ENCODE measurements at regions not wholly inside any gene's neighbourhood (a gene's known extent, or its start where the extent isn't known, plus 50 kb on each side); places are given as distances from the start of the nearest gene placed in this dataset.

DNA sequence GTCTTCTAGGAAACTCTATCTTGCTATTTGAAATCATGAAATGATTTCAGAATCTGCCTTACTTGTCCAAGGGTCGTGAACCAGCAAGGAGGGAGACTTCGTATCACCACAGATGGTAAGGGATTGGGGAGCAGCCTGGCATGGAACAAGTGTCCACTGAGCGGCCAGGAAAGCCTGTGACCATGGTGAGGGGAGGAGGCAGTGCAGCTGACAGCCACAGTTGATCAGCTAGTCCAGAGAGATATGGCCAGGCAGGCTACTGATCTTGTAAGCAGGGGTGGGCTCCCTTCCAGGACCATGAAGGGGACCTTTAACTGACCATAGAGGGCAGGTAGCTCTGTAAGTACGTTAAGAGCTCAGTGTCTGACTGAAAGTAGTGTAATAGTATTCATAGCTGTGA, 96.8 kb upstream of the TENT5A start:
- Histone ChIP-seq H2BK15ac (ENCODE audit: low read length) (no peak overlapping the region), H3K79me2 (ENCODE audit: control insufficient read depth in 1 of 2, insufficient read depth in 2 of 2, low read length in 2 of 2) (no peaks in the 10 kb centered on the region), H4K5ac (ENCODE audit: insufficient read length, low read depth, low read length) (no peak overlapping the region), H3K9me3 (ENCODE audit: insufficient read depth in 2 of 2, low read depth in 1 of 2, low read length in 1 of 2) (no peaks in the 10 kb centered on the region), H2BK120ac (replicated peaks; ENCODE audit: low read depth, low read length) (no peak overlapping the region), H4K91ac (replicated peaks; ENCODE audit: insufficient read length, low read length) (no peak overlapping the region), H4K8ac (ENCODE audit: extremely low read depth, insufficient read depth, low read length) (no peak overlapping the region), H3K9ac (replicated peaks in 1 of 4; ENCODE audit: extremely low read depth in 1 of 4, low read depth in 3 of 4, low read length in 3 of 4) (no peak overlapping the region), H3K4me1 (replicated peaks in 1 of 4; ENCODE audit: control insufficient read depth in 3 of 4, insufficient read depth in 4 of 4, low read length in 3 of 4) (no peaks in the 10 kb centered on the region), H3K23me2 (ENCODE audit: low read depth, low read length) (no peaks in the 10 kb centered on the region), H3K79me1 (ENCODE audit: low read depth, low read length) (no peaks in the 10 kb centered on the region), H3K27ac (ENCODE audit: low read depth, low read length) (no peak overlapping the region), H3K23ac (ENCODE audit: insufficient read length) (no peak overlapping the region), H3K14ac (ENCODE audit: insufficient read length) (no peak overlapping the region), H2AFZ (ENCODE audit: low read length) (no peak overlapping the region), H3K4me3 (ENCODE audit: extremely low read depth in 1 of 4, insufficient read depth in 2 of 4, low read depth in 3 of 4, low read length in 4 of 4) (no peak overlapping the region), H2AK5ac (ENCODE audit: low read depth, low read length) (no peak overlapping the region), H3K56ac (replicated peaks; ENCODE audit: insufficient read length, low read depth, low read length) (no peak overlapping the region), H3K4me2 (ENCODE audit: insufficient read depth in 1 of 2, low read depth in 2 of 2, low read length in 2 of 2) (no peak overlapping the region), H2BK5ac (ENCODE audit: low read depth, low read length) (no peak overlapping the region), H2BK12ac (ENCODE audit: low read depth, low read length) (no peak overlapping the region), H2BK20ac (ENCODE audit: low read length) (no peak overlapping the region), H4K20me1 (replicated peaks in 1 of 2; ENCODE audit: control insufficient read depth in 1 of 2, insufficient read depth in 2 of 2, low read length in 2 of 2) (no peaks in the 10 kb centered on the region), H3K4ac (replicated peaks; ENCODE audit: insufficient read length, low read depth, low read length) (no peak overlapping the region), H3K27me3 (replicated peaks in 1 of 4; ENCODE audit: control insufficient read depth in 3 of 4, extremely low read depth in 1 of 4, insufficient read depth in 3 of 4, low read length in 3 of 4) (no peaks in the 10 kb centered on the region), H3K36me3 (ENCODE audit: control insufficient read depth in 2 of 4, insufficient read depth in 4 of 4, low read length in 3 of 4) (no peaks in the 10 kb centered on the region), H3K18ac (ENCODE audit: extremely low read depth, low read length) (no peak overlapping the region)
- TF ChIP-seq, protein P1, sequence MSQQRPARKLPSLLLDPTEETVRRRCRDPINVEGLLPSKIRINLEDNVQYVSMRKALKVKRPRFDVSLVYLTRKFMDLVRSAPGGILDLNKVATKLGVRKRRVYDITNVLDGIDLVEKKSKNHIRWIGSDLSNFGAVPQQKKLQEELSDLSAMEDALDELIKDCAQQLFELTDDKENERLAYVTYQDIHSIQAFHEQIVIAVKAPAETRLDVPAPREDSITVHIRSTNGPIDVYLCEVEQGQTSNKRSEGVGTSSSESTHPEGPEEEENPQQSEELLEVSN (IDR thresholded peaks at IDR 0.05): no peak
- TF ChIP-seq SP2 (IDR thresholded peaks at IDR 0.05; ENCODE audit: low read length) (no peak), JUN (IDR thresholded peaks at IDR 0.05; ENCODE audit: low read depth, low read length) (no peak), CREB1 (IDR thresholded peaks at IDR 0.05) (no peak), JUND (IDR thresholded peaks at IDR 0.05; ENCODE audit: low read length) (no peak), MAFK (IDR thresholded peaks at IDR 0.05; ENCODE audit: low read depth, low read length) (no peak), NRF1 (IDR thresholded peaks at IDR 0.05; ENCODE audit: low read depth, low read length) (no peak), NANOG (IDR thresholded peaks at IDR 0.05; ENCODE audit: insufficient read depth, low read depth, low read length, poor library complexity, severe bottlenecking) (no peak), RFX5 (IDR thresholded peaks at IDR 0.05; ENCODE audit: borderline replicate concordance, low read depth, low read length) (no peak), CTBP2 (IDR thresholded peaks at IDR 0.05; ENCODE audit: borderline replicate concordance, insufficient read depth, insufficient read length, low read length) (no peak), EP300 (IDR thresholded peaks at IDR 0.05; ENCODE audit: borderline replicate concordance in 1 of 2, low read depth in 2 of 2, low read length in 2 of 2) (no peak), BCL11A (IDR thresholded peaks at IDR 0.05; ENCODE audit: low read depth in 2 of 2, low read length in 2 of 2) (no peak), CBX5 (IDR thresholded peaks at IDR 0.05; ENCODE audit: low read depth, low read length) (no peak), TBP (IDR thresholded peaks at IDR 0.05; ENCODE audit: low read depth, low read length) (no peak)
- ChIA-PET POLR2A (ENCODE audit: partially characterized antibody) (no interaction called here), CTCF (ENCODE audit: partially characterized antibody) (interaction anchor here (0.6 kb wide), 2 partner anchors 9 to 54 kb away, joined by 3 read pairs; no protein-coding TSS in a partner anchor)
- DNase-seq (ENCODE audit: low read depth in 1 of 2, low spot score in 2 of 2) (no peak), FAIRE-seq (no peak)
- 80% methylated on average over 4 of the region's 4 CpGs; no CpG with 5 or more reads in 1 of the 2 experiments for WGBS, 2 experiments (ENCODE audit: extremely low coverage in 1 of 2, insufficient coverage in 1 of 2, insufficient read length in 1 of 2, insufficient replicate concordance in 2 of 2, low coverage in 1 of 2, low lambda C conversion rate in 2 of 2, missing lambda C conversion rate in 1 of 2)

Data from H1 (cell line).